Endodermal cell (in vitro differentiated cells): ENCODE measurements at regions not wholly inside any gene's neighbourhood (a gene's known extent, or its start where the extent isn't known, plus 50 kb on each side); places are given as distances from the start of the nearest gene placed in this dataset.

Source experiments
- DNase-seq: peaks from one replicate; pipeline ENCODE4 v3.0.0-alpha.2; 2017
- H3K27ac ChIP-seq: 2 replicates; pipeline ENCODE4 v1.5.1; 2013; ENCODE audit warnings: mild to moderate bottlenecking, low read depth, low read length, moderate library complexity
- H3K27me3 ChIP-seq: 2 replicates; pipeline ENCODE4 v1.6.1; 2013; ENCODE audit warnings: mild to moderate bottlenecking, low read length, moderate library complexity; ENCODE audit not compliant: insufficient read depth, control insufficient read depth, poor library complexity, severe bottlenecking
- H3K36me3 ChIP-seq: 2 replicates; pipeline ENCODE4 v1.7.0; 2013; ENCODE audit warnings: mild to moderate bottlenecking, low read length, moderate library complexity; ENCODE audit not compliant: control insufficient read depth, insufficient read depth
- H3K4me1 ChIP-seq: one replicate; pipeline ENCODE4 v1.7.0; 2013; ENCODE audit warnings: low read length; ENCODE audit not compliant: control insufficient read depth, insufficient read depth
- H3K4me3 ChIP-seq: 2 replicates; pipeline ENCODE4 v1.5.1; 2013; ENCODE audit warnings: mild to moderate bottlenecking, low read length, moderate library complexity
- H3K9ac ChIP-seq: 2 replicates; pipeline ENCODE4 v1.6.1; 2013; ENCODE audit warnings: mild to moderate bottlenecking, low read length, moderate library complexity; ENCODE audit not compliant: poor library complexity, severe bottlenecking; ENCODE audit errors: extremely low read depth
- H3K9me3 ChIP-seq: 2 replicates; pipeline ENCODE4 v1.6.1; 2013; ENCODE audit warnings: mild to moderate bottlenecking, low read length, moderate library complexity; ENCODE audit not compliant: control insufficient read depth
- H3K27ac Mint-ChIP-seq: 2 replicates; pipeline ENCODE4 v1.8.0; 2020; ENCODE audit warnings: mixed read lengths
- H3K27me3 Mint-ChIP-seq: 2 replicates; pipeline ENCODE4 v1.8.0; 2021; ENCODE audit warnings: mild to moderate bottlenecking, mixed read lengths; ENCODE audit not compliant: insufficient read depth
- H3K36me3 Mint-ChIP-seq: 2 replicates; pipeline ENCODE4 v1.8.0; 2020; ENCODE audit warnings: low read depth, mixed read lengths
- H3K4me1 Mint-ChIP-seq: 2 replicates; pipeline ENCODE4 v1.8.0; 2020; ENCODE audit warnings: mixed read lengths
- H3K4me3 Mint-ChIP-seq: 2 replicates; pipeline ENCODE4 v1.8.0; 2020; ENCODE audit warnings: mild to moderate bottlenecking, moderate library complexity, mixed read lengths
- H3K9me3 Mint-ChIP-seq: 2 replicates; pipeline ENCODE4 v1.8.0; 2020; ENCODE audit warnings: mild to moderate bottlenecking, mixed read lengths
- WGBS, 2 experiments: methylation state at CpG; one replicate each; pipeline versions ENCODE4 v1.1.5 to v1.1.7; 2013; ENCODE audit warnings: missing lambda C conversion rate in 2 of 2, mixed read lengths in 1 of 2; ENCODE audit not compliant: insufficient coverage in 1 of 2, insufficient read length in 1 of 2; 5-methylcytosine and 5-hydroxymethylcytosine counted together
- TF ChIP-seq, protein P1 (sequence below): fragments of 200-600 bp; sonication (generic); conservative IDR thresholded peaks from 2 replicates; pipeline ENCODE4 v1.5.0; 2021; ENCODE audit warnings: antibody characterized with exemption, mild to moderate bottlenecking

DNA sequence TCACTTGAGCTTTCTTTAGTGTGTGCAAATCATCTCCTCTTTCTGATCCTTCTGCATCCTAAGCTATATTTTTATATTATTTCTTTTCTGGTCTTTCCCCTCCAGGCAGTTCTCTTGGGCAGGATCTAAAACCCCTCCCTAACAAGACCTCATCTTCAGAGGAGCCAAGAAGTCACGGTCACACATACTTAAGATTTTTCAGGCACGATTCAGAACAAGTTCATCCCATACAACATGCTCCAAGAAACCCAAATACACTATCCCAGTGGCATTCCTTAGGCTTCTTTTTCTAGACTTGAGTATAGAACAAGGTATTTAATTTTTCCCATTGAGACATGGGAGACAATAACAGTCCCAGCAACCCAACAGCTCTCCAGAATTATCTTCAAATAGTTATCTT, 1251.5 kb downstream of the DNAJB9 start:
- no peak overlapping the region for H3K9ac ChIP-seq
- TF ChIP-seq, protein P1, sequence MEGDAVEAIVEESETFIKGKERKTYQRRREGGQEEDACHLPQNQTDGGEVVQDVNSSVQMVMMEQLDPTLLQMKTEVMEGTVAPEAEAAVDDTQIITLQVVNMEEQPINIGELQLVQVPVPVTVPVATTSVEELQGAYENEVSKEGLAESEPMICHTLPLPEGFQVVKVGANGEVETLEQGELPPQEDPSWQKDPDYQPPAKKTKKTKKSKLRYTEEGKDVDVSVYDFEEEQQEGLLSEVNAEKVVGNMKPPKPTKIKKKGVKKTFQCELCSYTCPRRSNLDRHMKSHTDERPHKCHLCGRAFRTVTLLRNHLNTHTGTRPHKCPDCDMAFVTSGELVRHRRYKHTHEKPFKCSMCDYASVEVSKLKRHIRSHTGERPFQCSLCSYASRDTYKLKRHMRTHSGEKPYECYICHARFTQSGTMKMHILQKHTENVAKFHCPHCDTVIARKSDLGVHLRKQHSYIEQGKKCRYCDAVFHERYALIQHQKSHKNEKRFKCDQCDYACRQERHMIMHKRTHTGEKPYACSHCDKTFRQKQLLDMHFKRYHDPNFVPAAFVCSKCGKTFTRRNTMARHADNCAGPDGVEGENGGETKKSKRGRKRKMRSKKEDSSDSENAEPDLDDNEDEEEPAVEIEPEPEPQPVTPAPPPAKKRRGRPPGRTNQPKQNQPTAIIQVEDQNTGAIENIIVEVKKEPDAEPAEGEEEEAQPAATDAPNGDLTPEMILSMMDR, result no peak
- DNase-seq, result no peak
- no peaks in the 10 kb centered on the region for H3K9me3 ChIP-seq
- no peaks in the 10 kb centered on the region for H3K36me3 ChIP-seq
- no peak overlapping the region for H3K27ac ChIP-seq
- H3K27me3 ChIP-seq, result no peaks in the 10 kb centered on the region
- 95% methylated on average over 2 of the region's 2 CpGs; no CpG with 5 or more reads in 1 of the 2 experiments for WGBS, 2 experiments
- H3K4me1 Mint-ChIP-seq, result no peaks in the 10 kb centered on the region
- H3K36me3 Mint-ChIP-seq, result no peaks in the 10 kb centered on the region
- no peak overlapping the region for H3K4me3 Mint-ChIP-seq
- H3K4me3 ChIP-seq, result no peak overlapping the region
- H3K9me3 Mint-ChIP-seq, result no peaks in the 10 kb centered on the region
- H3K27me3 Mint-ChIP-seq, result no peaks in the 10 kb centered on the region
- no peaks in the 10 kb centered on the region for H3K4me1 ChIP-seq
- H3K27ac Mint-ChIP-seq, result no peak overlapping the region

DNA sequence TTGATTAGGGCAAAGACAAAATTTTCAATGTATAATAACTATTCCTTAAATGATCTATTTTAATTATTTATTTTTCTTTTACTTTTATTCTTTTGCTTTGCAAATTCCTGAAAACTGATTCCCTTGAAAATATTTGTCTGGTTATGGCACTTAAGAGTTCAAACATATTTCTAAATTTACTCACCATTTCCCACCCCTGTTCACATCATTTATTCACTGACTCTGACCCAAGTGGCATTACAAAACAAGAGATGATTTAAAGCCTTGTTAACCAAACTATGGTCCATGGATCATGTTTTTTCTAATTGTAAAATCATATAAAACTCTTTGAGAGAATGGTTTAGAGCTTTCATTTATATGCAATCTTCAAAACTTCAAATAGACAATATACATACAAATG, 1256.1 kb upstream of the LRRN3 start:
- no peak overlapping the region for H3K27ac ChIP-seq
- H3K4me3 Mint-ChIP-seq, result no peak overlapping the region
- H3K36me3 Mint-ChIP-seq, result no peaks in the 10 kb centered on the region
- no peaks in the 10 kb centered on the region for H3K4me1 ChIP-seq
- no peak overlapping the region for H3K4me3 ChIP-seq
- TF ChIP-seq, protein P1, result no peak
- DNase-seq, result no peak
- no peaks in the 10 kb centered on the region for H3K4me1 Mint-ChIP-seq
- no peaks in the 10 kb centered on the region for H3K27me3 Mint-ChIP-seq
- no peaks in the 10 kb centered on the region for H3K9me3 Mint-ChIP-seq
- H3K27me3 ChIP-seq, result no peaks in the 10 kb centered on the region
- no peak overlapping the region for H3K9ac ChIP-seq
- H3K27ac Mint-ChIP-seq, result no peak overlapping the region
- no peaks in the 10 kb centered on the region for H3K36me3 ChIP-seq
- no peaks in the 10 kb centered on the region for H3K9me3 ChIP-seq

DNA sequence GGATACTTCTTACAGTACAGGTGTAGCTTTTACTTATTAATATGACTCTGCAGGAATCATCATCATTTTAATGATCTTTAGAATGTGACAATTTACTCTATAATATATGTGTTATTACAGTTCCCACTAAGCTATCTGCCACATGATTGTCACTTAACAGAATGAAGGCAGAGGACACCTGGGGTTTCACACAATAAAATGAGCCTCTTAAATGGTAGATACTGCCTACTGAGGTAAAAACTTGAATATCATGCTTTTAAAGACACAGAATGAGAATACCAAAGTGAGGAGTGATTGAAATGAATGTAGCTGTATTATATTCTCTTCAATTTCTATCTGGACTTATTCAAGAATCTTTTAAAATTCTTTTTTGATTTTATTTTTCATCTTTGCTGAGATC, 1255.3 kb upstream of the LRRN3 start:
- no peaks in the 10 kb centered on the region for H3K4me1 ChIP-seq
- Mint-ChIP-seq H3K4me3 (no peak overlapping the region), H3K27ac (no peak overlapping the region), H3K4me1 (no peaks in the 10 kb centered on the region), H3K9me3 (no peaks in the 10 kb centered on the region), H3K36me3 (no peaks in the 10 kb centered on the region), H3K27me3 (no peaks in the 10 kb centered on the region)
- H3K4me3 ChIP-seq, result no peak overlapping the region
- H3K9ac ChIP-seq, result no peak overlapping the region
- TF ChIP-seq, protein P1, result no peak
- H3K9me3 ChIP-seq, result no peaks in the 10 kb centered on the region
- no peak for DNase-seq
- H3K27me3 ChIP-seq, result no peaks in the 10 kb centered on the region
- H3K27ac ChIP-seq, result no peak overlapping the region
- no peaks in the 10 kb centered on the region for H3K36me3 ChIP-seq
